Activated CD4-positive, alpha-beta T cell treated with anti-CD3 and anti-CD28 coated beads, Interleukin-2, Interleukin-6, amounts not matched to agents 100 ng/mL and 50 ng/mL, durations not matched to agents 16 hours and 8 hours (primary cell): ENCODE measurements at regions not wholly inside any gene's neighbourhood (a gene's known extent, or its start where the extent isn't known, plus 50 kb on each side); places are given as distances from the start of the nearest gene placed in this dataset.
A peak's percentile ranks its signal among the peaks of the same experiment; 100 is the strongest.

Experiments used
- DNase-seq: peaks from one replicate; pipeline ENCODE4 v3.0.0-alpha.2; 2020

DNA sequence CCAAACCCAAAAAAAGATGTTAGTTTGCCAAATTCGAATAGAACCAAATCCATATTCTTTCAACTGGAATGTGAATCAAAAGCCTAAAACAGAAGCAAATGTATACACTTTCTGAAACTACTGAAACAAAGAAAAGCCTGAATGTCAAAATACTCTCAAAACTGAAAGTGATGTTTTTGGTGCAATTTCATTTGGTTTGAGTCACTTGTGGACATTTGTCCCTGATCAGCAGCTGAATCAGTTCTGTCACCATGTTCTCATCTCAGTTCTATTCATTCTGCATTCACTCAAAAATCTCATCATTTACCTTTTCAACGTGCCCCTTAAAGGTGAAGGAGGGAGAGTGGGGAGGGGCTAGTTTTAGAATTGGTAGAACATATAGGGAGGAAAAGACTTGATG lies 266.8 kb downstream of the ABHD5 start:
- no peak for DNase-seq

DNA sequence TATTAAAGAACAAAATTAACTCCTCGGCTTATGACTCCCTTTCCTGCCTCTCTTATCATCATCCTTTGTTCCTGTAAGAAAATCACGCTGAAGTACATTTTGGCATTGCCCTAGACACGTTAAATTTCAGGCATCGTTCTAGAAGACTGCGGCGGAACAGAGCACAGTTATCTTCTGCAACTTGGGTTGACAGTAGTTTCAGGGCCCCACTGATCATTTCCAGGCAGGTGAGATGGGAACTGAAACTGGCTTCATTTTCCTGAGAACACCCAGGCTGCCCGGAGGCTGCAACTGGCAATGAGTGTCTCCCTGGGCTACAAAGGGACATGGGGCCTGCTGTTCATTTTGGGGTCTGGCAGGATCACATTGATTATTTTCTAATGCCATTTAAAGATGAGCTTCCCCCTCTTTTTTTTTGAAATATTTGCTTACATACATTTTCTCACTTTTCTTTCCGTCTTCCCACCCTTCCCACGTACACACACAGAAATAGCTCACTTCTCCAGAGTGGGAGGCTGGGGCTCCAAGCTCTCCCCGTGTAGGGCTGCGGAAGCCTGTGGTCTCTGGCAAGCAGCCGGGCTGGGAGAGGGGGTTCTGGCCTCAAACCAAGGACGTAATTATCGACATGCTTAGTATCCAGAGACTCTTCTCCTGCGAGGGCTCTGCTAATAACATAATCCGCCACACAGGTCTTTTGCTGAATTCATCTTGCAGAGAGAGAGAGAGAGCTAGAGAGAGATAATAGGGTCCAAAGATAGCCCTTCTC lies 267.4 kb downstream of the ABHD5 start:
- DNase-seq: no peak

DNA sequence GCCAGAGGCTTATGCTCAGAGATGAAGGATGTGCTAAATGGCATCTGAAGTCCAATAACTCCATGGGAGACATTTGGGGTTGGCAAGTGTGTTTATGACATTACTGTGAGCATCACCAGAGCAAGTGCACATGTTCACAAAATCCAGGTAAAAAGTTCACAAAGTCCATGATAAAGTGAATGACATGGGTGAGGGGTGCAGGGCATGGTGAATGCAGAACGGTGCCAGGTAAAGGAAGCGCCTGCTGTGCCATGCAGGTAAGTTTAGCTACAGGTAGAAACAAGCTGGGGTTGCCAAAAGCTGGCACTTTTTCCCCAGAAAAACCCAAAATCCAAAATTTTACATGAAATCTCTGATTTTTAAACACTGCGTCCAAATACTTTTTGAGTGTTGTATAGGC lies 268.2 kb downstream of the ABHD5 start:
- no peak for DNase-seq

DNA sequence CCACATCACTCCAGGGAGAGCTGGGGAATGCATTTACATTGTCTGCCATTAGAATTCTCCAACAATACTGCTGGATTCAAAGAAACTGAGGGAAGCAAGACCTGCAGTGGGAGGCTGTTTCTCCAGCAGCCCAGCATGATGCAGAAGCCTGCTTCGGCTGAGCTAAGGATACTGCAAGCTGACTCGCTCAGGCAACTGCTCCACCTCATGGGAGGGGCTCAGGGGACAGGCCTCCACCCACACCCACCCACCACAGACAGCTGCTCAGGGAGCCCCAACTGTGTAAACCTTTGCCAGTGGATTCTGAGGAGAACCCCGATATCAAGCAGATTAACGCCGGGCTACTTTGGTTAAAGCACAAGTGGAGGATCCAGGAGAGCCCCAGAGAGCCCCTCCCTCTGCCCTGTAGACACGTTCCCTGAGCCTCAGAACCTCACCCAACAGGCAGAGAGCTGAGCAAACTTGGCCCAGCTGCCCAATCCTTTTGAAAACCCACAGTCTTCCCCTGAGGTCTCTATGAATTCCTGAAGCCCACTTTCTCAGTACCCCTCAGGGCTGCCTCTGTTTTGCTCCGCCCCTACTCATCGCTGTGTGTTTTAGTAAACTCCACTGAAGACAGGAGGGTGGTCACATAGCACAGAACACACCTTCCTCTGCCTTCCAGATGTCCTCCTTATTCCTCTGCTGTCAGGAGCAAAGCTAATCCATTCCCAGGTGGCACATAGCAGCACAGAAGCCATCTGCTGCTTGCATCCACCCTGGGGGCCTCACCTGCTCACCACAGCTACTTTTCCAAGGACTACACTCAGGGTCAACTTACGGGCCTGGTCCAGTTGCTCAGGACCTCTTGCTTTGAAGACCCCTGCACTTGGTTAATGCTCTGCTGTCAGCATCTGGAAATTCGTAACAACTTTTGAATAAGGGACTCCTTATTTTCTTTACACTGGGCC lies 269.0 kb downstream of the ABHD5 start:
- DNase-seq: no peak

DNA sequence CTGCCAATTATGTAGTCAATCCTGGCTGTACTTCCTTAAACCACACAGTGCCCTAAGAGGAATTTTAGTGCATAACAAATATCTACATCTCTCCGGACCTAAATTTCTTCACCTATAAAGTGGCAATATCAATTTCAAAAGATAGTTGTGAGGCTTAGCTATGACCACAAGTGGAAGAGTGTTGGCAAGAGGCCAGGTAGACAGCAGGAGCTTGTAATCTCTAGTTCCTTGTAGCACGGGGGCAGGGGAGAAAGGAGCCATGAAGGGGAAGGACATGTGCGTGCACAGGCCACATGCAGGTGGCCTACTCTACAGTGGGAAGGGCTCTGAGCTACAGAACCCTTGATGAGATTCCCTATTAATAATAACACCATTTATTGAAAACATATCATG lies 269.7 kb downstream of the ABHD5 start:
- DNase-seq: no peak

DNA sequence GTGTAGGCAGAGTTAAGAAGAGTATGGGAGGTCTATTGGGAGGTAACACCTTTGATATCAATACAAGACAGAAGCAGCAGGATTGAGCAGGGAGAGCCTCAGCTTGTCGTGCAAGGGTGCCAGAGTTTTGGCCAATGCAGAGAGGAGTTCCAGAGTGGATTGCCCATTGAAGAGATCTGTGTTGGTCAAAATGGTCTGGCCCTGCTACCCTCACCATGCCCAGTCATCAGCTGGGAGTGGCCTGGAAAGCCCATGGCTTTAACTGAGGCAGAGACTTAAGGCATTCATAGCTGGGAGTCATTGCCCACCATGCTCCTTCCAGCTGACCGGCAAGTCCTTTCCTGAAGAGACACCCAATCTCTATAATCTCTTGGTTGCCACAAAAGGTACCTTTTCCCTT lies 271.3 kb downstream of the ABHD5 start:
- DNase-seq: no peak

DNA sequence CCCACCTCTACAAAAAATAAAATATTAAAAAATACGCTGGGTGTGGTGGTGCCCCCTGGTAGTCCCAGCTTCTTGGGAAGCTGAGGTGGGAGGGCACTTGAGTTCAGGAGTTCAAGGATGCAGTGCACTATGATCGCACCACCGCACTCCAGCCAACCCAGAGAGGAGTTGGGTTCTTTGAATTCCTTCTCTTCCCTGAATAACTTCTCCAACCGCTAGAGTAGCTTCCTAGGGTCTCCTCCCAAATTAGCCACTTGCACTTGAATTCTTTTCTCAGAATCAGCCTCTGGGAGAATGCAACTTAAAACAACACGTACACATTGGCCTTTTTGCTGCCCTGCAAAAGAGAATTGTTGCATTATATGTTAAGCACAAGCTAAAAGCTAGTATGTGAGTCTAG lies 272.5 kb downstream of the ABHD5 start:
- no peak for DNase-seq

DNA sequence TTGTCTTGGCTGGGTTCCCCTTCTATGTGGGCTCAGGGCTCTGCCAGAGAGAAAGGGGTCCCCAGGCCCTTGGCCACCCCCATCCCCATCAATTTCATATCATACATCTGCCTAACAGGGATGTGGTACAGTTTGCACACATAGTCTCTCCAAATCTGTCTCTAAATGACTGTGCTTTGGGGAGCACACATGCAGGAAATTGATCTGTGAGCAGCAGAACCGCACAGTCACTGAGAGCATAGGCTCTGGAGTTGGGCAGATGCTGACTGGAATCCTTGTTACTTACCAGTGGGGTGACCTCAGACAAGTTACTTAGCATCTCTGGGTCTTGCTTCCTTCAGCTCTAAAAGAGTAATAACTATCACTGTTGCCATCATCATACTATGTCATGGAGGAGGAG lies 273.9 kb downstream of the ABHD5 start:
- peak; percentile 52 for DNase-seq

DNA sequence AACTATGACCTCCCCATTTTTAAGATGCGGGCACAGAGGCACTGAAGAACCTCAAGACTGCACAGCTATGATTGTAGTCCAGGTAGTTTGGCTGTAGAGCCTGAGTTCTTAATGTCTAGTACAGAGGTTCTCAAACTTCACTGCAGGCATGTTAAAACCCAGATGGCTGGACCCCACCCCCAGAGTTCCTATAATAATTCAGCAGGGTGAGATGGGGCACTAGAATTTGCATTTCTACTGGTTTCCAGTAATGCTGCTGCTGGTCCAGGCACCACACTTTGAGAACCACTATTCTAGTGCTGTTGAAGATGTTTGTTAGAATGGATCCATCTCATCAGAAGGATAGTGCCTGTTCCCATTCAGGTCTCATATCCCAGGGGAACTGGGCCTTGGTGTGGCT lies 274.9 kb downstream of the ABHD5 start:
- DNase-seq: no peak

DNA sequence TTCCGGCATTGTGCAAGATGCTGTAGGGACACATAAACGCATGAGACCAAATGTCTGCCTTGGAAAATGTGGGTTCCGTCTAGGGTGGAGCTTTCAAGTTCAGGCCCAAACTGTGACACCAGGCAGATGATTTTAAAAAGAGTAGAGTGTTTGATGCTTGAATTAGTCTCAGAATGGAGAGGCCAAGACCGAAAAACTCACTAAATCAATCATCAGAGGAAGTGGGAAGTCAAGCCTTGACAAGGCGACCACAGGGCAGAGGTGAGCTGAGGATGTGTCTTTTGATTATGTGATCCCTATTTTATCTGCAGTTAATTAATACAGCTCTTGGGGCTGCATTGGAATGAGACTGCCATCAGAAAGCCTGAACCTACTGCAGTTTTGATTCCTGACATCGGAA lies 275.4 kb downstream of the ABHD5 start:
- DNase-seq: peak; percentile 44

DNA sequence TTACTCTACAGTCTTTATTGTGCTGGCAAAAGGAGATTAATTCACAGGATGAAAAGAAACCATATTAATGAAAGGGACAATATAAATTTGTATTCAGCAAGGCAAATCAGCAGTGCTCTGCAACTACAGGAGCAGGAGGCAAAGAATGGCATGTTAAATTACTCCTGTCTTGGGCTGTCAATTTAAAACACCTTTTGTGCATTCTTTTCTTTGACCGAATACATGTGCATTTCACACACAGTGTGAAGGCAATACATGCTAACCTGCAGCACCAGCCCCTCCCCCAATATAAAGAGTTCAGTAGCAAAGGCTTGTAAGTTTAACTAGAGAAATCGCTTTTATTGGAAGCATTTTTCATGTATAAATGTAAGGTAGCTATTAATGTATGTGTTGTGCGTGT lies 275.2 kb upstream of the TOPAZ1 start:
- no peak for DNase-seq

DNA sequence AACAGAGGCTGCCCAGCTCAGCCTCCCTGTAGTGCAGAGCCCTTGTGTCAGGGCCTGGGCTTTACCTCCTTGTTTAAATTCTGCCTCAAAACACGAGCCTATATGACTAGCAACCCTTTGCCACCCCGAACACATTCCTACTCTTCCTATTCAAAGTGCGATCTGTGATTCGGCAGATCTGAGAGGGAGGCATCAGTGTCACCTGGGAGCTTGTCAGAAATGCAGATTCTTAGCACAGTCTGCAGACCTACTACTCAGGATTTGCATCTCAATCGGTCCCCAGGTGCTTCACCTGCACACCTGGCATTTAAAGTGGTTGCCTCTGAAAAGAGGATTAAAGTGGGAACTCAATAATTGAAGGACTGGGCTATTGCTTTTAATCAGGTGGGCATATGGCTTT lies 273.2 kb upstream of the TOPAZ1 start:
- no peak for DNase-seq

DNA sequence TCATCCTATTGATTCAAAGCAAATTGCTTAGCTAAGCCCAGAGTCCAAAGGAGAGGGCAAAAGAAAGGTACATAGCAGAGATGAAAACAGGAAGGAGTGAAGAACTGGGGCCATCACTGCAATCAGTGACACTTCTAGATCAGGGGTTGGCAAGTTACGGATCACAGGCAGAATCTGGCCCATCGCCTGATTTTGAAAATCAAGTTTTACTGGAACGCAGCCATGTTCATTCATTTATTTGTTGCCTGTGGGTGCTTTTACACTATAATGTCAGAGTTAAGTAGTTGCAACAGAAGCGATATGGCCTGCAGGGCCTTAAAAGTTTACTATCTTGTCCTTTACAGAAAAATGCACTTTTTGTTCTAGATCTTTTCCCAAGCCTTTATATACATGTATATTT lies 271.7 kb upstream of the TOPAZ1 start:
- DNase-seq: no peak

DNA sequence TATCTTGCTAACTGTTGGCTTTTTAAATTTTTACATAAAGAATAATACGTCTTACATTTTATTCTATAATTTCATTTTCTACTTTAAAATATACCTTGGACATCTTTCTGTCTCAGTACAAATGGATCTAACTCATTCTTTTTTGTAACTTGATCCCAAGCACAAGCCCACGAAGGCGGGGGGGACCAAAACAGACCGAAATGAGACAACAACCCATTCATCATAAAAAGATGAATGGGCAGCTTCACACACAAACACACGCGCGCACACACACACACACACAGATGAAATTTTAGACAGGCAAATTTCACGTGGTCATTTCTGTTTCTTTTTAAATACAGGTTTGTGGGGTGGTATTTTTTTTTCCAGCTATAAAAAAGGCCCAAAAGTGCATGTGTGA lies 271.3 kb upstream of the TOPAZ1 start:
- no peak for DNase-seq

DNA sequence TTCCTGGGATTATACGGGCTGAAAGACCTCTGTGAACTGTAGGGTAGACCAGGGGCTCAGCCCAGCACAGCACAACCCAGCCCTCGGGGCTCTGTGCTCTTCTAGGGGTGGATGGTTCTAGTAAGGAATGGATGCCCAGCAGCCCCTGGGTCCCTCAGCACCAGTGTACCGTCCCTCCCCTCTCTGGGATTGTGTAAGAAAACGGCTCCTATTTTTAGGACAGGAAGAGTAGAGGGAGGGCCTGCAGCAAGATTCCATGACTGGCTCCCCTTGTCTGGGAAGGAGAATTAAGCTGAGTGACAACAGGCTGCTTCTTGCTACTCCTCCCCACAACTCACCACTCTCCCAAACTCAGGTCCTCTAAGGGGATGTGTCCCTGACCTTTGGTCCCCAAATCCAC lies 270.8 kb upstream of the TOPAZ1 start:
- DNase-seq: no peak

DNA sequence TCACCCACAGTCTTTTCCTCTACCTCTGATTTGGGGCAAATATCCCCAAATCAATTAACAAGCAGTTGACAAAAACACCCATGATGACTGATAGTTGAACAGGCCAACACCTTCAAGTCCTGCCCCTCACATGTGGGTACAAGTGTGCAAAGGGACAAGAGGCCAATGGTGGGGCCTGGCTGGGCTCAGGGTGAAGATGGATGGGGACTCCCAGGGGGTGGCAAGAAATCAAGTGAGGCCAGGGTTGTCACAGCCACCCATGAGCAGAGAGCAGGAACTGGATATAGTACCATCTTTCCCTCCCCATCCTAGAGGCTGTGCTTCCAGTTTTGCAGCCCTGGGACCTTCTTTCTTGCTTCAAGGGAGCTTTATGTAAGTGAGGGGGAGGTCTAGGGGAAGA lies 270.2 kb upstream of the TOPAZ1 start:
- DNase-seq: no peak

DNA sequence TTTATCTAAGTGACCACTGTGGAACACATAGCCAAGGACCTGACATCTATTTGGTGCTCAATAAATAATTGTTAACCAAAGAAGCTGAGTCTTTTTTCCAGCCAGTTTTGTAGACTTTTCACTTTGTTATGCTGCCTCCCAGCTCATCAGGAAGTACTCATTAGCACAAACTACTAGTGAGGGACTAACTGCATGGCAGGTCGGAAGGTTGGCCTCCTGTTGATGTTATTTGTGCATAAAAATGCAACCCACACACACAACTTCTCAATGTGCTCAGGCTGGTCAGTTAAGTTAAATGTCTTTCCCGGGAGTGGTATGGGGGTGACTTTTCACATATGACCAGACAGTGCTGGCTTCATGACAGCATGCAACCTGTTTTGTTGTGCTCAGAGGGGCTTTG lies 263.0 kb upstream of the TOPAZ1 start:
- no peak for DNase-seq

DNA sequence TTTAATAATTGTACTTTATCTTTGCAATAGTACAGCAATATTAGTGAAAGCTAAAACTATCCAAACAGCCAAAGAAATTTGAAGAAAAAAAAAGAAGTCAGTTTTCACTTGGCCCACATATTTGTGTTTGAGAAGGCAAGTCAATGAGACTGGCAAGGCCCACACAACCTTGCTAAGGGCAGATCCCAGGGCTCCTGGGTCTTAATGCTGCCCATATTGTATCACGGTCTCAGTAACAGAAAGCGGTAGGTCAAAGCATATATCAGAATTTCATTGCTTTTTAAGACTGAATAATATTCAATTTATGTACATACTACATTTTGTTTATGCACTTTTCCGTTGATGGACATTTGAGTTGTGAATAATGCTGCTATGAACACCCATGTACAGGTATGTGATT lies 262.0 kb upstream of the TOPAZ1 start:
- no peak for DNase-seq

DNA sequence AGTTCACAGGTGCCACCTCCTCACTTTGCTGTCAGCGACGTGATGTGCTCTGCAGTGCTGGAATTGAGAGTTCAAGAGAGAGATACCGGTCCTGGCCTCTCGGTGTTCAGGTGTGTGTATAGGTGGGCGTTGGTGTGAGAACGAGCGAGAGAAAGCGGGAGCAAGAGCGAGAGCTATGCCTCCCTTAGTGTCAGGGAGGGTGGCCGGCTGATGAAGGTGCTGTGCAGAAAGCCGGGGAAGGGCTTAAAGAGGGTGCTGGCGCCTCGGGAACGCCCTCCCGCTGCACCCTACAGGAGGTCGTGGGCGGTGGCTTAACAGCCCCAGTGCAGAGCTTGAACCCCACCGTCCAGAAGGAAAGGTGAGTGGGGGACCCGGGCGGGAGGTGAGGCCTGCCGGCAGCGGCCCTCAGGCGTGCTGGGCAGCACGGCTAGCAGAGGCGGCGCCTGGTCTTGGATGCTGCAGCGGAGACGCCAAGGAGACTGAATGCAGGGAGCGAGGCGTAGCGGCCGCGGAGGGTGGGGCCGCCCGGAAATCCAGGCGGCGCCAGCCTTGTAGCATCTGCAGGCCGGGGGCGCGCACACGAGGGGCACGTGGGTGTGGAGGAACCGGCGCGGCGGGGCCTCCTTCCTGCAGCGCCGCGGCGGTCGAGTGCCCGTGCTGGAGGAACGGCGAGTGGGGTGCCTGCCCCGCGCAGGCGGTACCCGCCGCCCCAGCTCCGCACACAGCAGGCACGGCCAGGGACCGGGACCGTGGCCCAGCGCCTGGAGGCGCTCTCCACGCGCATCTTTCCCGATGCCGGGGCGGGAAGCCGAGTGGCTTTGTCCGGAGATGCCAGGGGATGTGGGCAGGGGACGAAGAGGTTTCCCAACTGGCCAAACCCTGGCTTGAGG lies 246.8 kb upstream of the TOPAZ1 start:
- DNase-seq: no peak

DNA sequence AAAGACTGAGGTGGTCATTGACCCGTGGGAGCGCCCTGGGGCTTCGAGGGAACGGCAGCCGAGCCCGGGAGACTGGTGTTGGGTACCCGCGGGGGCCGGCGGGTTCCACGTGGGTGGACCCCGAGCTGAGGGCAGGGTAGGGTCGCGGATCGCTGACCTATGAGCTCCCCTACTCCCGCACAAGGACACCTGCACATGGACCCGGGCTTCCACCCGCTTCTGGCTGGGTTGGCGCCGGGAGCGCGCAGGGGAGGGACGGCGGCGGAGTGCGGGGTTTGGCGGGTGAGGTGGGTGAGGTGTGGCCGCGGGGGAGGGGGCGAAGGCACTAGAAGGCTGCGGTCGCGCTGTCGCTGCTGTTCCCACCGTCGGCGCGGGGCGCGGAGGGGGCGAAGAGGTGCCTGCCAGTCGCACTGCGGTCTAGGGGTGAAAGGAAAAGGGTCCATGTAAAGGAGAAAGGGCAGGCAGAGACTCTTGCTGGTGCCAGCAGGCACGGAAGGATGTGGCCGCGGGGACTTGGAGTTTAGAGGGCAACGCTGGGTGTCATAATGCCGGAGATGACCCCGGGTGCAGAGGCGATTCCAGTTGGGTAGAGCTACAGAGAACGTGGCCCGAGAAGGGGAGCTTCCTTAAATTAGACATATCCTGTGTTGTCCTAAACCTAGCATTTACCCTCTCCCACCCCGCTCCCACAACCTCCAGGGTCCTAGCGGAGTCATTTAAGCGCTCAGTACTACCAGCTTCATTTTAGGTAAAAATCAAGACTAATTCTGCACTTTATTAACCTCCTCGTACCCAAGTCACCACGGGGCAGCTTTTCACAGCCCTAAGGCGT lies 245.9 kb upstream of the TOPAZ1 start:
- DNase-seq: no peak

DNA sequence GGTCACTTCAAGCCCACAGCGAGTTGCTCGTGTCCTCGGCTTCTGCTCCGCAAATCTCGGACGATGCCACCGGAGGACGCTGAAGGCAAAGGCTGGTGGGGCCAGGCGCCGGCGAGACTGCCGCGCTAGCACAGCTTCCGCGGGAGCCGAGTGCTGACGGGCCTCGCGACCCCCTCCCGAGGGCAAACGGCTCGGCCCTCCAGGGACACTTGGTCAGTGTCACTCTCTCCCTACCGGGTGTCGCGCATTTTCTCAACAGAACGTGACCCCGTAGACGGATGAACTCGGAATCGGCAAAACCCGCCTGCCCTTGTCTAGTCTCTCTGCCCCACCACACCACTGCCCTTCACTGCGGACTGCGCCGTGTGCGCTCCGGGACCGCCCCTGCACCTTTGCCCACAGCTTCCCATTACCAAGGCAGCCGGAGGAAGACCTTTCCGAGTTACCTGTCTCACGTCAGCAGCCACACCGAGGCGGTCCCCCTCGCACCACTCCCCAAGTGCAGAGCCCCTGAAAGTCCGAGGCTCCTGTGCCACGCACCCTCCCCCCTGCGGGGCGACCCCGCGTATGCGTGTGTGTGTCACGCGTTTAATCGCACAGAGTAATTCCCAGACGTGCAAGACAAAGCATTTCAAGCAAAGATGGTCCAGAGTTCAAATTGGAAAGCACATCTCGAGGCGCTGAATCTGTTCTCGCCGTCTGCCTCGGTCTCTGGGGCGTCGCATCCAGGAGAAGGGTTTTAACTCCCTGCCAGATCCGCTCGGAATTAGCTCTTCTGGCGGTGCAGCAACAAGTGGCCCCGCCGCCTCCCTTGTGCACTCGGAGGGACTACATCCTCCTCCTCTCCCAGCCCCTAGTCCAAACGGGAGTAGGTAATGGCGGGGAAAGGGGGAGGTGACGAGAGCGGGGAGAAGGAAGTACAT lies 245.0 kb upstream of the TOPAZ1 start:
- DNase-seq: no peak
